Activated naive CD4-positive, alpha-beta T cell treated with anti-CD3 and anti-CD28 coated beads for 36 hours (primary cell): ENCODE measurements at regions not wholly inside any gene's neighbourhood (a gene's known extent, or its start where the extent isn't known, plus 50 kb on each side); places are given as distances from the start of the nearest gene placed in this dataset.
"Not testable (repeated sequence)": the region's sequence is repeated elsewhere in the genome, so short reads cannot be mapped to it uniquely, and the experiment has no call there.

Source experiments
- CTCF ChIA-PET: fragments of 350-600 bp; sonication (Branson Sonifier 250); formaldehyde crosslinking; loops from one replicate; lab custom pipeline; 2021; ENCODE audit warnings: antibody characterized with exemption; lab: Charles Lee
- DNase-seq: peaks from one replicate; pipeline ENCODE4 v3.0.0-alpha.2; 2020
- H3K27ac Mint-ChIP-seq: one replicate; pipeline ENCODE4 v1.8.0; 2021; ENCODE audit warnings: mild to moderate bottlenecking, mixed read lengths
- H3K27me3 Mint-ChIP-seq: one replicate; pipeline ENCODE4 v1.8.0; 2021; ENCODE audit warnings: low read depth, mixed read lengths
- H3K36me3 Mint-ChIP-seq: one replicate; pipeline ENCODE4 v1.8.0; 2021; ENCODE audit warnings: low read depth, mixed read lengths
- H3K4me1 Mint-ChIP-seq: one replicate; pipeline ENCODE4 v1.8.0; 2021; ENCODE audit warnings: low read depth, mixed read lengths
- H3K4me3 Mint-ChIP-seq: one replicate; pipeline ENCODE4 v1.8.0; 2021; ENCODE audit warnings: mild to moderate bottlenecking, moderate library complexity, mixed read lengths
- H3K9me3 Mint-ChIP-seq: one replicate; pipeline ENCODE4 v1.8.0; 2021; ENCODE audit warnings: mixed read lengths
- intact Hi-C: fragments of 100-400 bp; cut with micrococcal nuclease; formaldehyde crosslinking; loops from one replicate; pipeline ENCODE4 v1.15.1; 2023

DNA sequence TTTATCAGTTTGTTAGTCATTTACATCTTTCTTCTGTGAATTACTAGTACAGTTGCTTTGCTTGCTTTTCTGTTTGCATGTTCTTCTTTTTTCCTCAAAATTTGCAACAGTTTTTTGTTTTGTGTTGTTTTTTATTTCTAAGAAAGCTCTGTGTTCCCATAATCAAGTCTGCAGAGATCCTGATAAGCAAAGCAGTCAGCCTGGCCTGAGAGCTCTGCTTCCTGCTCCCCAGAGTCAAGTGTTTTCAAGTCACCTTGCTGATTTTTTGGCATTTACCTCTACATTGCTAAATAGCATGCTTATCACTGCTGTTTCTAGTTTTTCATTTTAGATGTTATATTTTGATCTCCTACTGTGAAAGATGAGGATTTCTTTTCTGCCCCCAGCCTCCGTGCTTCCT lies 113.2 kb downstream of the CDRT15L2 start:
- CTCF ChIA-PET, H3K4me3 Mint-ChIP-seq, H3K27ac Mint-ChIP-seq, H3K4me1 Mint-ChIP-seq, intact Hi-C loops, H3K9me3 Mint-ChIP-seq, H3K27me3 Mint-ChIP-seq, H3K36me3 Mint-ChIP-seq, DNase-seq: not testable (repeated sequence)

DNA sequence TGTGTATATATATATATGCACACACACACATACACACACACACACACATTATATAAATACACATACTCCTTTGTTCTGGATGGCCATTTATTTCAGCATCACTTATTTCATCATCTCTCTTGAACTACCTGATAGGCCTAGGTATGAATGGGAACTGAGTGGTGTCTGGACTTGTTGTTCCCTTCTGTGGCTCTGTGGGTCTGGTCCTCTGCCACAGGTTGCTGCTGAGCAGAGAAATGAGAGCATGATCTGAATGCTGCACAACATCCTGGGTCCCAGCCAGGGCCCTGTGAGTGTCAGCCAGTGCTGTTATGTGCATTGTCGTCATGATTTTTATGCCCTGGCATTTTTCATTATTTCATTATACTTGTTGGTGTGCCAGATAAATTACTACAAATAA lies 116.3 kb downstream of the CDRT15L2 start:
- H3K4me3 Mint-ChIP-seq, H3K27me3 Mint-ChIP-seq, H3K27ac Mint-ChIP-seq, H3K36me3 Mint-ChIP-seq, CTCF ChIA-PET, H3K9me3 Mint-ChIP-seq, intact Hi-C loops: not testable (repeated sequence)
- H3K4me1 Mint-ChIP-seq, result peaks cover 18% of the 10 kb centered on the region
- peak; percentile 5 for DNase-seq

- H3K4me3 Mint-ChIP-seq, result peak overlapping the region; percentile 52
- intact Hi-C loops, H3K9me3 Mint-ChIP-seq, H3K36me3 Mint-ChIP-seq, H3K27me3 Mint-ChIP-seq, H3K27ac Mint-ChIP-seq: not testable (repeated sequence)
- peak; percentile 48 for DNase-seq
- peaks cover 11% of the 10 kb centered on the region for H3K4me1 Mint-ChIP-seq
- CTCF ChIA-PET, result interaction anchor here (0.6 kb wide), 1 partner anchor 168 kb away, joined by 3 read pairs; no protein-coding TSS in a partner anchor
Observed at GRCh38 chr17:20698463-20699206, 119.1 kb downstream of the CDRT15L2 start.

DNA sequence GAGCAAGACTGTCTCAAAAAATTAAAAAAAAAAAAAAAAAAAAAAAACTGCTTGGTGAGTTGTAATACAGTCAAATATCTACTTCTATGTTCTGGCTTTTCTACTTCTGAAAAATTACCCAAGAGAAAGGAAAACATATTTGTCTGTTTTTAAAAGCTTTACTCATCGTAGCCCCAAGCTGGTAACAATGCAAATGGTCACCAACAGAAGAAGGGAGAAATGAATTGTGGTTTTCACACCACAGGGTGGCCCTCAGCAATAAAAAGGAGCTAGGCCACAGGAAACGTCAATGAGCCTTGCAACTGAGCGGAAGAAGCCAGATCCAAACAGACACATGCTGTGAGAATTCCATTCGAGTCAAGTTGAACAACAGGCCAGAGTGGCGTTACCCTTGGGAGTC lies 121.0 kb downstream of the CDRT15L2 start:
- intact Hi-C loops, CTCF ChIA-PET: not testable (repeated sequence)
- peaks cover 10% of the 10 kb centered on the region for H3K4me1 Mint-ChIP-seq

DNA sequence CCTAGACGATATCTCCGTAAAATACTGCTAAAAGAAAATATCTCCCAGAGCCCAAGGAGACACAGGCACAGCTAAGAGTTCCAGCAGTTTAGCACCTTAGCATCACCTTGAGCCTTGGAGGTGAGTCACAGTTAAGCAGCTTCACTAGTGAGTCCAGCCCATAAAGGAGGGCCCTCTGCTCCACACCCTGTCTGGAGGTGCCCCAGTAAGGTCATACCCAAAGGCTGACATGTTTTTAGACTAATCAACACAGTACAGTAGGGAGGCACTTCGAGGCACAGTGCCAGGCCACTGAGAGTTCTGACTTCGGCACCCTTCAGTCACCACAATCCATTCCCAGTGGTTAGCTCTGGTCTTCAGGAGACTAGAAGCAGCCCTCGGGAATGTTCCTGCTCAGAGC lies 121.8 kb downstream of the CDRT15L2 start:
- CTCF ChIA-PET, intact Hi-C loops, H3K27me3 Mint-ChIP-seq, H3K4me3 Mint-ChIP-seq, H3K27ac Mint-ChIP-seq, H3K9me3 Mint-ChIP-seq, H3K36me3 Mint-ChIP-seq, DNase-seq: not testable (repeated sequence)
- H3K4me1 Mint-ChIP-seq, result peaks cover 10% of the 10 kb centered on the region

More for the DNA sequence above, 121.0 kb downstream of the CDRT15L2 start:
- DNase-seq, H3K27ac Mint-ChIP-seq, H3K4me3 Mint-ChIP-seq, H3K9me3 Mint-ChIP-seq, H3K27me3 Mint-ChIP-seq, H3K36me3 Mint-ChIP-seq: not testable (repeated sequence)

DNA sequence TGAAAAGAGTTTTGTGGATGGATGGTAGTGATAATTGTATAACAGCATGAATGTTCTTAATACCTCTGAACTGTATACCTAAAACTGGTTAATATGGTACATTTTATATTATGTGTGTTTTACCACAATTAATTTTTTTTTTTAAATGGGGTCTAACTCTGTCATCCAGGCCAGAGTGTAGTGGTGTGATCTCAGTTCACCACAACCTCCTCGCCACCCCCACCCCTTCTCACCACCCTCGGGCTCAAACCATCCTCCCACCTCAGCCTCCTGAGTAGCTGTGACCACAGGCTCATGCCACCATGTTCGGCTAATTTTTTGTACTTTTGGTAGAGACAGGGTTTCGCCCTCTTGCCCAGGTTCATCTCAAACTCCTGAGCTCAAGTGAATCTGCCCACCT lies 123.2 kb downstream of the CDRT15L2 start:
- no peak for DNase-seq
- Mint-ChIP-seq H3K27ac (no peak overlapping the region), H3K4me3 (no peak overlapping the region), H3K36me3 (no peaks in the 10 kb centered on the region), H3K27me3 (no peaks in the 10 kb centered on the region), H3K4me1 (peaks cover 10% of the 10 kb centered on the region), H3K9me3 (no peaks in the 10 kb centered on the region)
- CTCF ChIA-PET, result no interaction called here
- intact Hi-C loops, result no loop called here

DNA sequence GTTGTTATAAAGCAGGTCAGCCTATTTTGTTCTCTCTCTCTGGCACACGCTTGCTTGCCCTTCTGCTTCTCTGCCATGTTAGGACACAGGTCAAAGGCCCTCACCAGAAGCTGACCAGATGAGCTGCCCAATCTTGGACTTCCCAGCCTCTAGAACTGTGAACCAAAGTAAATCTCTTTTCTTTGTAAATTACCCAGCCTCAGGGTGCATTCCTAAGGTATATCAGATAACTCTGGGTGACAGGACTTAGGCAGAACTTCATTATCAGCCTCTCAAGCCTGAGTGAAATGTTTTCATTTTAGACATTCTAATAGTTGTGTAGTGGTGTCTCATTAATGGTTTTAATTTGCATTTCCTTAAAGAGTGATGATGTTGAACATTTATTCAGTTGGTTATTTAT lies 124.3 kb downstream of the CDRT15L2 start:
- H3K4me1 Mint-ChIP-seq, result peaks cover 3% of the 10 kb centered on the region
- H3K36me3 Mint-ChIP-seq, result no peaks in the 10 kb centered on the region
- no peak overlapping the region for H3K4me3 Mint-ChIP-seq
- no peak for DNase-seq
- H3K27me3 Mint-ChIP-seq, result no peaks in the 10 kb centered on the region
- no peaks in the 10 kb centered on the region for H3K9me3 Mint-ChIP-seq
- intact Hi-C loops, result no loop called here
- H3K27ac Mint-ChIP-seq, result no peak overlapping the region
- CTCF ChIA-PET, result no interaction called here

DNA sequence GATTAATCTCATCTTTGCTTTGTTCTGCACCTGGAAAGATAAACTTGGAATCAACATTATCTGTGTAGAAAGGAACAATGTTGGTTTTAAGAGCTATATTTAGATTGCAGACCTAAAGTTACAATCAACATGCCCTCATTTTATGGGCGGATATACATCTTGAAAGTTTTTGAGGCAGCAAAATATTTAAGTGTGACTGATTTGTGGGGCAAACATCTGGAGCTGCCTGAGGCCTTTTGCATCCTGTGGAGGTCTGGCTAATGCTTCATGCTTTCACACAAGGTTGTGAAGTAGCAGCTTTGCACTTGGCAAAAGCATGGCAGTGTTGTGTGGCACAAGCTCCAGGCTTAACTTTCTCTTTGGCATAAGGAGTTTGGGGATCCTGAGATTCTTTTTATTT lies 125.7 kb downstream of the CDRT15L2 start:
- H3K9me3 Mint-ChIP-seq, DNase-seq, H3K36me3 Mint-ChIP-seq, intact Hi-C loops, H3K4me3 Mint-ChIP-seq, H3K27me3 Mint-ChIP-seq, H3K4me1 Mint-ChIP-seq, CTCF ChIA-PET, H3K27ac Mint-ChIP-seq: not testable (repeated sequence)

DNA sequence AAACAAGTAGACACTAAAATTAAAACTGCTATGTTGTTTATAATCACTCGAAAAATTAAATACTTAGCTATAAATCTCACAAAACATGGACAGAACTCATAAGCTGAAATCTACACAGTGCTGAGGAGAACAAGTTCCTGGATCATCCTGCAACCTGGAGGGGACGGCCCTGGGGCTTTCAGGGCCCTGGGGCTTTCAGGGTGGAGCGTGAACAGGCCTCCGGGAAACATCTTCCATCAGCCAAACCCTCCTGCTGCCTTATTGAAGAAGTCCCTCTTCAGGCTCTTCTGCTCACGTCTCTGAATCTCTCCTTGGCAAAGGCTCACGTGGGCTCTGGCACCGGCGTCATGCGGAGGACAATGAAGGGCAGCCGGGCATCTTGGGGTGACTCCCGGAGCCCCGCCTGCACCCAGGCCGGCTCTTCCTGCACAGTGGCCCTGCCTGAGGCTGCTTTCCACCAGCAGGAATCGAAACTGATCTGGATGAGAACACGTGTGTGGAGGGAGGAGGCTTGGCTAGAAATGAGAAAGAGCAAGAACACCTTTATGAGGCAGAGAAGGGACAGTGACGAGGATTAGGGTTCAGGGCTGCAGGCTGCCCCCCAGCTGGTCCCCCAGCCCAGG lies 127.3 kb downstream of the CDRT15L2 start:
- intact Hi-C loops, result no loop called here
- CTCF ChIA-PET, result no interaction called here

DNA sequence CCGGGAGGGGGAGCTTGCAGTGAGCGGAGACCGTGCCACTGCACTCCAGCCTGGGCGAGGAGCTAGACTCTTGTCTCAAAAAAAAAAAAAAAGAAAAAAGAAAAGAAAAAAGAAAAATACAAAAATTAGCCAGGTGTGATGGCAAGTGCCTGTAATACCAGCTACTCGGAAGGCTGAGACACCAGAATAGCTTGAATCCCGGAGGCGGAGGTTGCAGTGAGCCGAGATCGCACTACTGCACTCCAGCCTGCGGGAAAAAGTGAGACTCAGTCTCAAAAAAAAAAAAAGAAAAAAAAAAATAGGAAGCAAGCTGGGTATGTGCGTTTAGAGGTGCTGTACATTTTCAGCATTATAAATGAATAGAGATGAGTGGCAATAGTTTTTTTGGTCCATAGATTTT lies 129.3 kb downstream of the CDRT15L2 start:
- DNase-seq, H3K36me3 Mint-ChIP-seq, H3K27me3 Mint-ChIP-seq, H3K4me3 Mint-ChIP-seq, intact Hi-C loops, H3K9me3 Mint-ChIP-seq, H3K27ac Mint-ChIP-seq, CTCF ChIA-PET, H3K4me1 Mint-ChIP-seq: not testable (repeated sequence)

More for the DNA sequence above, 127.3 kb downstream of the CDRT15L2 start:
- Mint-ChIP-seq H3K9me3 (no peaks in the 10 kb centered on the region), H3K27ac (no peak overlapping the region), H3K4me1 (no peaks in the 10 kb centered on the region), H3K4me3 (no peak overlapping the region), H3K36me3 (no peaks in the 10 kb centered on the region), H3K27me3 (no peaks in the 10 kb centered on the region)
- DNase-seq, result no peak

DNA sequence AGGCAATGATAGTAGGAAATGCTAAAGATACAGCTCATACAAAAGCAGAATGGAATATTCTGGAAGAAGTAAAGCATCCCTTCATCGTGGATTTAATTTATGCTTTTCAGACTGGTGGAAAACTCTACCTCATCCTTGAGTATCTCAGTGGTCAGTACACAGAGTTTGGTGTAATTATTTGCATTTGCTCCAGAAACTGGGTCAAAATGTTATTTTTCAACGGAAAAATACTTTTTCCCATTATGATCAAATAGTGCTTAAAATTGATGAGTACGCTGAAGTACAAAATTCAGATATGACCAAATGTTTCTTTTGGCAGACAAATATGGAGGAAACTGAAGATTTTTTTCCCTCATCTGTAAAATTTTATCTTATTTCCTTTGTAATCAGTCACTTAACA lies 137.0 kb downstream of the CDRT15L2 start:
- H3K9me3 Mint-ChIP-seq, CTCF ChIA-PET: not testable (repeated sequence)

DNA sequence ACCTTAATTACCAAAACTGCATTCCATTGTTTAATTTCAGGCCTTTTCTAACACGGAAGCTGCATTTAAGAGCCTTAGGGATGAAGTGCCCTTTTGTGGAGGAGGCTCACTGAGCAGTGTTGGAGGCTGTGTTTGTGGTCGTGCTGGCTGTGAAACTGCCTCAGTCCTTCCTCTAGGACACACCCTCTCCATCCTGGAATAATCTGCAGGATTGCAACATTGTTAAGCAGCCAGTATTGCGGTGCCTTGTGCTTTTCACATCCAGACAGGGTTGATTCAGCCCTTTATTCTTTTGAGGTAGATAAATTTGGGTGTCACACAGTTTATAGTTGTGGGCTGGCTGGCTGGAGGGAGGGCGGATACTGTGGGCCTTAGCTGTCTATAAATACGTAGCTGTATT lies 141.6 kb downstream of the CDRT15L2 start:
- intact Hi-C loops, result no loop called here
- CTCF ChIA-PET, result no interaction called here
- no peak overlapping the region for H3K4me3 Mint-ChIP-seq
- no peak for DNase-seq
- H3K9me3 Mint-ChIP-seq, result no peaks in the 10 kb centered on the region
- H3K4me1 Mint-ChIP-seq, result no peaks in the 10 kb centered on the region
- no peak overlapping the region for H3K27ac Mint-ChIP-seq
- H3K27me3 Mint-ChIP-seq, result no peaks in the 10 kb centered on the region
- no peaks in the 10 kb centered on the region for H3K36me3 Mint-ChIP-seq

More for the DNA sequence above, 137.0 kb downstream of the CDRT15L2 start:
- H3K4me1 Mint-ChIP-seq, H3K27me3 Mint-ChIP-seq, H3K4me3 Mint-ChIP-seq, H3K36me3 Mint-ChIP-seq, H3K27ac Mint-ChIP-seq, intact Hi-C loops, DNase-seq: not testable (repeated sequence)

DNA sequence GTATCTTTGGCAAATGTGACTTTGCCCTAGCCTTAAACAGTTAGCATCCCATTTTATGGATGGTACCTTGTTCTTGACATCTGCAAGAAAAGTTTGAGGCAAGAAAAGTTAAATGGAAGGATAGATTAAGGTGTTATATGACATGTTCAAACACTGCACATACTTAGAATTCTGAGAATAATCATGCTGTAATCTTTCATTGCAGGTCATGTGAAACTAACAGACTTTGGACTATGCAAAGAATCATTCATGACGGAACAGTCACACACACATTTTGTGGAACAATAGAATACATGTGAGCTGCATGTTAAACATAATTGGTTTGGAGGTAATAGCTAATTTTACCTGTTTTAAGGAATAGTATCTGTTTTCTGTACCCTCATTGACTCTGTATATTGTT lies 144.9 kb downstream of the CDRT15L2 start:
- H3K36me3 Mint-ChIP-seq, H3K9me3 Mint-ChIP-seq, H3K4me3 Mint-ChIP-seq, DNase-seq, CTCF ChIA-PET, H3K27me3 Mint-ChIP-seq, H3K27ac Mint-ChIP-seq, H3K4me1 Mint-ChIP-seq, intact Hi-C loops: not testable (repeated sequence)
